ENCODE measurements at regions not wholly inside any gene's neighbourhood (a gene's known extent, or its start where the extent isn't known, plus 50 kb on each side); places are given as distances from the start of the nearest gene placed in this dataset.

- Histone ChIP-seq H3K4me1 (peaks cover 11% of the 10 kb centered on the region), H3K27me3 (ENCODE audit: low read depth) (no peaks in the 10 kb centered on the region), H3K4me3 (no peak overlapping the region), H3K36me3 (replicated peaks) (no peaks in the 10 kb centered on the region), H3K9me3 (no peaks in the 10 kb centered on the region)
- in situ Hi-C loops (cut with MboI; ENCODE audit: low sequenced_read_pairs), result no loop called here
- DNase-seq (ENCODE audit: low spot score in 2 of 2), result no peak
These were observed 94.5 kb upstream of the ID2 start for GRCh38 chr2:8587251-8587791.

- no peaks in the 10 kb centered on the region for H3K36me3 ChIP-seq (replicated peaks)
- H3K27me3 ChIP-seq (ENCODE audit: low read depth), result no peaks in the 10 kb centered on the region
- H3K4me1 ChIP-seq, result peaks cover 8% of the 10 kb centered on the region
- DNase-seq (ENCODE audit: low spot score in 2 of 2), result no peak
- no peaks in the 10 kb centered on the region for H3K9me3 ChIP-seq
- H3K4me3 ChIP-seq, result no peak overlapping the region
- in situ Hi-C loops (cut with MboI; ENCODE audit: low sequenced_read_pairs), result no loop called here
These were observed 93.7 kb upstream of the ID2 start for GRCh38 chr2:8587920-8588830.

GRCh38 chr2:8588831-8589191 lies 93.0 kb upstream of the ID2 start:
- Histone ChIP-seq H3K36me3 (replicated peaks) (no peaks in the 10 kb centered on the region), H3K4me3 (no peak overlapping the region), H3K4me1 (peaks cover 5% of the 10 kb centered on the region), H3K27me3 (ENCODE audit: low read depth) (no peaks in the 10 kb centered on the region), H3K9me3 (no peaks in the 10 kb centered on the region)
- DNase-seq (ENCODE audit: low spot score in 2 of 2), result no peak
- in situ Hi-C loops (cut with MboI; ENCODE audit: low sequenced_read_pairs), result no loop called here

GRCh38 chr2:8589721-8590120 lies 92.1 kb upstream of the ID2 start:
- no peak for DNase-seq (ENCODE audit: low spot score in 2 of 2)
- no peak overlapping the region for H3K4me3 ChIP-seq
- no peaks in the 10 kb centered on the region for H3K9me3 ChIP-seq
- H3K27me3 ChIP-seq (ENCODE audit: low read depth), result no peaks in the 10 kb centered on the region
- H3K4me1 ChIP-seq, result no peaks in the 10 kb centered on the region
- in situ Hi-C loops (cut with MboI; ENCODE audit: low sequenced_read_pairs), result no loop called here
- no peaks in the 10 kb centered on the region for H3K36me3 ChIP-seq (replicated peaks)

- no peaks in the 10 kb centered on the region for H3K27me3 ChIP-seq (ENCODE audit: low read depth)
- no peak overlapping the region for H3K4me3 ChIP-seq
- no peaks in the 10 kb centered on the region for H3K36me3 ChIP-seq (replicated peaks)
- H3K9me3 ChIP-seq, result no peaks in the 10 kb centered on the region
- DNase-seq (ENCODE audit: low spot score in 2 of 2), result no peak
- no peaks in the 10 kb centered on the region for H3K4me1 ChIP-seq
- in situ Hi-C loops (cut with MboI; ENCODE audit: low sequenced_read_pairs), result no loop called here
These were observed 90.9 kb upstream of the ID2 start for GRCh38 chr2:8590938-8591337.

- no peaks in the 10 kb centered on the region for H3K36me3 ChIP-seq (replicated peaks)
- no peaks in the 10 kb centered on the region for H3K27me3 ChIP-seq (ENCODE audit: low read depth)
- DNase-seq (ENCODE audit: low spot score in 2 of 2), result no peak
- in situ Hi-C loops (cut with MboI; ENCODE audit: low sequenced_read_pairs), result no loop called here
- no peak overlapping the region for H3K4me3 ChIP-seq
- H3K9me3 ChIP-seq, result no peaks in the 10 kb centered on the region
- H3K4me1 ChIP-seq, result no peaks in the 10 kb centered on the region
These were observed 89.1 kb upstream of the ID2 start for GRCh38 chr2:8592736-8593135.

GRCh38 chr2:8593243-8593642 lies 88.6 kb upstream of the ID2 start:
- DNase-seq (ENCODE audit: low spot score in 2 of 2), result no peak
- no peaks in the 10 kb centered on the region for H3K9me3 ChIP-seq
- no peaks in the 10 kb centered on the region for H3K27me3 ChIP-seq (ENCODE audit: low read depth)
- H3K4me1 ChIP-seq, result no peaks in the 10 kb centered on the region
- H3K4me3 ChIP-seq, result no peak overlapping the region
- H3K36me3 ChIP-seq (replicated peaks), result no peaks in the 10 kb centered on the region
- in situ Hi-C loops (cut with MboI; ENCODE audit: low sequenced_read_pairs), result no loop called here

- Histone ChIP-seq H3K4me1 (no peaks in the 10 kb centered on the region), H3K4me3 (no peak overlapping the region), H3K36me3 (replicated peaks) (no peaks in the 10 kb centered on the region), H3K9me3 (no peaks in the 10 kb centered on the region), H3K27me3 (ENCODE audit: low read depth) (no peaks in the 10 kb centered on the region)
- in situ Hi-C loops (cut with MboI; ENCODE audit: low sequenced_read_pairs), result no loop called here
- no peak for DNase-seq (ENCODE audit: low spot score in 2 of 2)
These were observed 87.0 kb upstream of the ID2 start for GRCh38 chr2:8594731-8595427.

GRCh38 chr2:8595428-8595805 lies 86.4 kb upstream of the ID2 start:
- no peak for DNase-seq (ENCODE audit: low spot score in 2 of 2)
- Histone ChIP-seq H3K4me3 (no peak overlapping the region), H3K4me1 (no peaks in the 10 kb centered on the region), H3K36me3 (replicated peaks) (no peaks in the 10 kb centered on the region), H3K9me3 (no peaks in the 10 kb centered on the region), H3K27me3 (ENCODE audit: low read depth) (no peaks in the 10 kb centered on the region)
- in situ Hi-C loops (cut with MboI; ENCODE audit: low sequenced_read_pairs), result no loop called here

- no peak overlapping the region for H3K4me3 ChIP-seq
- in situ Hi-C loops (cut with MboI; ENCODE audit: low sequenced_read_pairs), result no loop called here
- H3K27me3 ChIP-seq (ENCODE audit: low read depth), result no peaks in the 10 kb centered on the region
- H3K36me3 ChIP-seq (replicated peaks), result no peaks in the 10 kb centered on the region
- no peaks in the 10 kb centered on the region for H3K4me1 ChIP-seq
- H3K9me3 ChIP-seq, result no peaks in the 10 kb centered on the region
- no peak for DNase-seq (ENCODE audit: low spot score in 2 of 2)
These were observed 85.8 kb upstream of the ID2 start for GRCh38 chr2:8595811-8596600.

- no peak for DNase-seq (ENCODE audit: low spot score in 2 of 2)
- Histone ChIP-seq H3K4me3 (no peak overlapping the region), H3K4me1 (no peaks in the 10 kb centered on the region), H3K9me3 (no peaks in the 10 kb centered on the region), H3K36me3 (replicated peaks) (no peaks in the 10 kb centered on the region), H3K27me3 (ENCODE audit: low read depth) (no peaks in the 10 kb centered on the region)
- in situ Hi-C loops (cut with MboI; ENCODE audit: low sequenced_read_pairs), result no loop called here
These were observed 84.8 kb upstream of the ID2 start for GRCh38 chr2:8597094-8597493.

- no peak overlapping the region for H3K4me3 ChIP-seq
- in situ Hi-C loops (cut with MboI; ENCODE audit: low sequenced_read_pairs), result no loop called here
- H3K27me3 ChIP-seq (ENCODE audit: low read depth), result no peaks in the 10 kb centered on the region
- no peak for DNase-seq (ENCODE audit: low spot score in 2 of 2)
- H3K36me3 ChIP-seq (replicated peaks), result no peaks in the 10 kb centered on the region
- no peaks in the 10 kb centered on the region for H3K9me3 ChIP-seq
- no peaks in the 10 kb centered on the region for H3K4me1 ChIP-seq
These were observed 84.2 kb upstream of the ID2 start for GRCh38 chr2:8597559-8598225.

GRCh38 chr2:8598295-8599165 lies 83.3 kb upstream of the ID2 start:
- Histone ChIP-seq H3K27me3 (ENCODE audit: low read depth) (no peaks in the 10 kb centered on the region), H3K36me3 (replicated peaks) (no peaks in the 10 kb centered on the region), H3K4me1 (no peaks in the 10 kb centered on the region), H3K4me3 (no peak overlapping the region), H3K9me3 (no peaks in the 10 kb centered on the region)
- in situ Hi-C loops (cut with MboI; ENCODE audit: low sequenced_read_pairs), result no loop called here
- DNase-seq (ENCODE audit: low spot score in 2 of 2), result no peak

Measured in HAP-1 (cell line).